SK-N-SH treated with all-trans-retinoic acid at 6 μM for 48 hours (cell line): ENCODE measurements at regions not wholly inside any gene's neighbourhood (a gene's known extent, or its start where the extent isn't known, plus 50 kb on each side); places are given as distances from the start of the nearest gene placed in this dataset.
"Not testable (repeated sequence)": the region's sequence is repeated elsewhere in the genome, so short reads cannot be mapped to it uniquely, and the experiment has no call there.

Experiments
- ATAC-seq: fragments of 200-7000 bp; cut with Tn5 transposase; 3 replicates; pipeline ENCODE4 v1.9.1; 2020; ENCODE audit warnings: mild to moderate bottlenecking, moderate library complexity
- ARNTL ChIP-seq: fragments of 450-650 bp; formaldehyde crosslinking; IDR thresholded peaks from 2 replicates; pipeline ENCODE4 v1.5.0; 2020; ENCODE audit warnings: low read depth, mild to moderate bottlenecking, moderate library complexity, borderline replicate concordance
- BACH2 ChIP-seq: fragments of 250-450 bp; sonication (Bioruptor Pico); IDR thresholded peaks from 2 replicates; pipeline ENCODE4 v1.9.0; 2021; ENCODE audit warnings: mild to moderate bottlenecking, borderline replicate concordance
- CSDC2 ChIP-seq: fragments of 250-450 bp; sonication (Bioruptor Pico); IDR thresholded peaks from 2 replicates; pipeline ENCODE4 v1.5.0; 2020; ENCODE audit warnings: mild to moderate bottlenecking, moderate library complexity
- CSRNP3 ChIP-seq: fragments of 250-450 bp; sonication (Bioruptor Pico); IDR thresholded peaks from 2 replicates; pipeline ENCODE4 v1.5.1; 2021; ENCODE audit warnings: mild to moderate bottlenecking, moderate library complexity
- ESRRG ChIP-seq: fragments of 250-450 bp; sonication (Bioruptor Pico); IDR thresholded peaks from 2 replicates; pipeline ENCODE4 v1.6.1; 2021; ENCODE audit warnings: mild to moderate bottlenecking
- GLIS3 ChIP-seq: fragments of 250-450 bp; sonication (Bioruptor Pico); IDR thresholded peaks from 2 replicates; pipeline ENCODE4 v1.5.0; 2020; ENCODE audit warnings: mild to moderate bottlenecking, moderate library complexity
- ISL1 ChIP-seq: fragments of 250-450 bp; sonication (Bioruptor Pico); IDR thresholded peaks from 2 replicates; pipeline ENCODE4 v2.1.2; 2022; ENCODE audit warnings: mild to moderate bottlenecking, moderate library complexity
- OSR1 ChIP-seq: fragments of 250-450 bp; sonication (Bioruptor Pico); IDR thresholded peaks from 2 replicates; pipeline ENCODE4 v1.8.0; 2022; ENCODE audit warnings: moderate library complexity, mild to moderate bottlenecking, inconsistent platforms
- RARB ChIP-seq: fragments of 250-450 bp; sonication (Bioruptor Pico); IDR thresholded peaks from 2 replicates; pipeline ENCODE4 v1.8.0; 2021; ENCODE audit warnings: mild to moderate bottlenecking, moderate library complexity
- SNAI2 ChIP-seq: fragments of 250-450 bp; sonication (Bioruptor Pico); IDR thresholded peaks from 2 replicates; pipeline ENCODE4 v1.5.0; 2020; ENCODE audit warnings: mild to moderate bottlenecking, moderate library complexity
- TCF4 ChIP-seq: fragments of 250-450 bp; sonication (Bioruptor Pico); IDR thresholded peaks from 2 replicates; pipeline ENCODE4 v1.8.0; 2021; ENCODE audit warnings: mild to moderate bottlenecking, moderate library complexity, borderline replicate concordance
- TOX ChIP-seq: fragments of 250-450 bp; sonication (Bioruptor Pico); IDR thresholded peaks from 2 replicates; pipeline ENCODE4 v1.8.0; 2021; ENCODE audit warnings: mild to moderate bottlenecking, moderate library complexity, borderline replicate concordance
- TSHZ2 ChIP-seq: fragments of 250-450 bp; sonication (Bioruptor Pico); IDR thresholded peaks from 2 replicates; pipeline ENCODE4 v1.5.0; 2020; ENCODE audit warnings: mild to moderate bottlenecking, moderate library complexity
- ZC3H10 ChIP-seq: fragments of 250-450 bp; sonication (Bioruptor Pico); IDR thresholded peaks from 2 replicates; pipeline ENCODE4 v1.5.1; 2021; ENCODE audit warnings: mild to moderate bottlenecking, moderate library complexity
- ZFP3 ChIP-seq: fragments of 250-450 bp; sonication (Bioruptor Pico); IDR thresholded peaks from 2 replicates; pipeline ENCODE4 v1.5.0; 2020; ENCODE audit warnings: mild to moderate bottlenecking, moderate library complexity
- ZFP30 ChIP-seq: fragments of 450-650 bp; formaldehyde crosslinking; IDR thresholded peaks from 2 replicates; pipeline ENCODE4 v1.5.0; 2022; ENCODE audit warnings: mild to moderate bottlenecking, moderate library complexity
- ZNF565 ChIP-seq: fragments of 450-650 bp; formaldehyde crosslinking; conservative IDR thresholded peaks from 2 replicates; pipeline ENCODE4 v1.5.0; 2020; ENCODE audit warnings: low read depth, mild to moderate bottlenecking, moderate library complexity
- ZNF70 ChIP-seq: fragments of 450-650 bp; formaldehyde crosslinking; IDR thresholded peaks from 2 replicates; pipeline ENCODE4 v1.5.0; 2020; ENCODE audit warnings: mild to moderate bottlenecking, moderate library complexity
- ZNF8 ChIP-seq: fragments of 450-650 bp; formaldehyde crosslinking; IDR thresholded peaks from 2 replicates; pipeline ENCODE4 v1.5.0; 2020; ENCODE audit warnings: mild to moderate bottlenecking, moderate library complexity
- TF ChIP-seq, protein P1 (sequence below): fragments of 250-450 bp; sonication (Bioruptor Pico); IDR thresholded peaks from 2 replicates; pipeline ENCODE4 v1.8.0; 2020; ENCODE audit warnings: mild to moderate bottlenecking, moderate library complexity, borderline replicate concordance

DNA sequence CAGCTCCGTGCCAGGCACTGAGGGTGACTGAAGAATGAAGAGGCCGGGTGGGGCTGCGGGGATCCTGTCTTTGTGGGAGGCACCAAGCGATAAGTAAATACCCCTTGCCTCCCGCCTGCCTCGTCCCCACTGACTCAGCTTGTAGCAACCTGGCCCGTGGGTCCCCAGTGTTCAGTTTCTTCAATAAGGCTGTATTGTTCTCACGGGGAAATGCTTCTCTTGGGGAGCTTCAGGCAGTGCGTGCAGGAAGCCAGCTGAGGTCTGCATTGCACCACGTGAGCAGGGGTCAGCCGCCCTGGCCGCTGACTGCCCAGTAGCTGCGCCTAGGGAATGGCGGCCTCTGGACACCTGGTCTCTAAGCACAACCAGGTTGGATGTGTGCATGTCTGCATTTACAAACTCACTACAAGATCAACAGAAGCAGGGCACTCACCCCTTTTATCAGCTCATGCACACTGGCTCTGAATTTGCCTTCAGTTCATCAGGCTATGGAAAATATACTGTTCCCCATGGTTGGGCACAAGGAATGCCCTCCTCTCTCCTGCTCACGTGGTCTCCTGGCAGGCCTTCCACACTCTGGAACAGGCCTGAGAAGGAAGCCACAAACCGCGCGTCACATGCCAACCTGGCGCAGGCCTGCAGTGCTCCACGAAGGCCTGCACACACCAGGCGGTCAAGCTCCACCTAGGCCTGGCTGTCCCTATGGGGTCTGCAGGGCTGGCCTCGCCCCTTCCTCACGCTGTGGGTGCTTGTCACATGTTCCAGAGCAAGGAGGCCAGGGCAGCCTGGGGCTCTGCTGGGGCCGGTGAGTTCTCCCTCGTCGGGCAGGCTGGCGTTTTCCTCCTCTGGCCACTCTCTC is 135.7 kb upstream of the RNF32 start:
- ATAC-seq: no peak
- TF ChIP-seq SNAI2 (CRISPR knock-in tag): no peak
- TF ChIP-seq ARNTL (CRISPR knock-in tag): no peak
- no peak for TF ChIP-seq ZFP3
- TF ChIP-seq TOX (CRISPR knock-in tag): no peak
- no peak for TF ChIP-seq CSRNP3 (CRISPR knock-in tag)
- TF ChIP-seq ZNF70 (CRISPR knock-in tag): no peak
- no peak for TF ChIP-seq RARB (CRISPR knock-in tag)
- TF ChIP-seq ISL1 (CRISPR knock-in tag): no peak
- no peak for TF ChIP-seq ZFP30 (CRISPR knock-in tag)
- TF ChIP-seq GLIS3 (CRISPR knock-in tag): no peak
- TF ChIP-seq CSDC2 (CRISPR knock-in tag): no peak
- no peak for TF ChIP-seq ZNF8 (CRISPR knock-in tag)
- no peak for TF ChIP-seq TCF4 (CRISPR knock-in tag)
- TF ChIP-seq ESRRG: no peak
- TF ChIP-seq BACH2 (CRISPR knock-in tag): no peak
- TF ChIP-seq OSR1 (CRISPR knock-in tag): no peak
- TF ChIP-seq, protein P1, sequence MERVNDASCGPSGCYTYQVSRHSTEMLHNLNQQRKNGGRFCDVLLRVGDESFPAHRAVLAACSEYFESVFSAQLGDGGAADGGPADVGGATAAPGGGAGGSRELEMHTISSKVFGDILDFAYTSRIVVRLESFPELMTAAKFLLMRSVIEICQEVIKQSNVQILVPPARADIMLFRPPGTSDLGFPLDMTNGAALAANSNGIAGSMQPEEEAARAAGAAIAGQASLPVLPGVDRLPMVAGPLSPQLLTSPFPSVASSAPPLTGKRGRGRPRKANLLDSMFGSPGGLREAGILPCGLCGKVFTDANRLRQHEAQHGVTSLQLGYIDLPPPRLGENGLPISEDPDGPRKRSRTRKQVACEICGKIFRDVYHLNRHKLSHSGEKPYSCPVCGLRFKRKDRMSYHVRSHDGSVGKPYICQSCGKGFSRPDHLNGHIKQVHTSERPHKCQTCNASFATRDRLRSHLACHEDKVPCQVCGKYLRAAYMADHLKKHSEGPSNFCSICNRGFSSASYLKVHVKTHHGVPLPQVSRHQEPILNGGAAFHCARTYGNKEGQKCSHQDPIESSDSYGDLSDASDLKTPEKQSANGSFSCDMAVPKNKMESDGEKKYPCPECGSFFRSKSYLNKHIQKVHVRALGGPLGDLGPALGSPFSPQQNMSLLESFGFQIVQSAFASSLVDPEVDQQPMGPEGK: no peak
- TF ChIP-seq ZC3H10 (CRISPR knock-in tag): no peak
- TF ChIP-seq TSHZ2: no peak
- TF ChIP-seq ZNF565 (CRISPR knock-in tag): no peak

GRCh38 chr7:156504006-156504405 is 136.6 kb upstream of the RNF32 start:
- TF ChIP-seq ARNTL (CRISPR knock-in tag) (no peak), TOX (CRISPR knock-in tag) (no peak), GLIS3 (CRISPR knock-in tag) (no peak), CSRNP3 (CRISPR knock-in tag) (no peak), ZFP3 (no peak), OSR1 (CRISPR knock-in tag) (no peak), ISL1 (CRISPR knock-in tag) (no peak), CSDC2 (CRISPR knock-in tag) (no peak), BACH2 (CRISPR knock-in tag) (no peak), ZNF8 (CRISPR knock-in tag) (no peak), ZNF70 (CRISPR knock-in tag) (no peak), ESRRG (no peak)
- no peak for ATAC-seq

DNA sequence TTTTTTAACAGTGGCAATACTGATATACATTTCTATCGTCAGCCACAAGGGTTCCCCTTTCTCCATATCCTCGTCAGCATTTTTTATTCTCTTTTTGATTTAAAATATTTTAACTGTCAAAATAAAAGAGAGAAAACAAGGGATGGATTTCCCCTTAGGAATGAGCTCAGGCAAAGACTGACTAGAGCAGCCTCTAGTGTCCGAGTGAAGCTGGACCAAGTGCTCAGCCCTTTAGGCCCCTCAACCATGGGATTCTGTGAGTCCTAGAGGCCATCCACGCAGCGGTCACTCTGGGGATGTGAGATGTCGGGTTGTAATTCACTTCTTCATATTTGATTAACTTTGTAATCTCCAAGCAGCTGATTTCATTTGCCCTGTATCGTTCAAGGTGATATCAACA is 137.4 kb upstream of the RNF32 start:
- ATAC-seq: no peak
- no peak for TF ChIP-seq GLIS3 (CRISPR knock-in tag)
- TF ChIP-seq, all 23 proteins: peak for 0

- ATAC-seq: not testable (repeated sequence)
Observed at GRCh38 chr7:156501815-156502214, 138.8 kb upstream of the RNF32 start.
